Testis (tissue), 2 donors: ENCODE measurements at regions not wholly inside any gene's neighbourhood (a gene's known extent, or its start where the extent isn't known, plus 50 kb on each side); places are given as distances from the start of the nearest gene placed in this dataset.

Experiments
- POLR2A ChIP-seq: fragments of 450-650 bp; IDR thresholded peaks from one replicate; pipeline ENCODE4 v1.6.1; 2017; ENCODE audit warnings: antibody characterized with exemption, mild to moderate bottlenecking, moderate library complexity
- TF ChIP-seq, protein P1 (sequence below), 3 experiments: fragments of 450-650 bp in 2 of 3; fragments of 200-600 bp in 1 of 3; sonication (generic) in 1 of 3; IDR thresholded peaks; one replicate each; pipeline ENCODE4 v1.5.1; 2016 to 2019; ENCODE audit warnings: antibody characterized with exemption in 3 of 3, mild to moderate bottlenecking in 2 of 3, moderate library complexity in 1 of 3

DNA sequence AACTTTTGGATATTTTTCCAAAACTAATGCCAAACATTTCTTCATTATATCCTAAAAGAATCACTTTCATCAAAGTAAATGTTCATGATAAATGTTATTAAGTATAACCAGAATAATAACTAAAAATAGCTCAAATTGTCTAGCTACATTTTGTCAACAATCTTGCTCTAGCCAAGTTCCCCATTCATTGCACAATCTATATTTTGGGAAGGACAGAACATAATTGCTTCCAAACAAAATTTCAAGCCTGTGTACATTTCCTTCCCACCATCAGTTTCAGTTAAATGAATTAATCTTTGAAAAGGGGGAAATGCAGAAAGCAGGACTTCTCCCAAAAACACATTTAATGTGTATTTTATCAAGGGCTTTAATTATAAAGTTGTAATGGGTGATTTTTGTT, 98.0 kb upstream of the PLEKHG7 start:
- TF ChIP-seq, protein P1, sequence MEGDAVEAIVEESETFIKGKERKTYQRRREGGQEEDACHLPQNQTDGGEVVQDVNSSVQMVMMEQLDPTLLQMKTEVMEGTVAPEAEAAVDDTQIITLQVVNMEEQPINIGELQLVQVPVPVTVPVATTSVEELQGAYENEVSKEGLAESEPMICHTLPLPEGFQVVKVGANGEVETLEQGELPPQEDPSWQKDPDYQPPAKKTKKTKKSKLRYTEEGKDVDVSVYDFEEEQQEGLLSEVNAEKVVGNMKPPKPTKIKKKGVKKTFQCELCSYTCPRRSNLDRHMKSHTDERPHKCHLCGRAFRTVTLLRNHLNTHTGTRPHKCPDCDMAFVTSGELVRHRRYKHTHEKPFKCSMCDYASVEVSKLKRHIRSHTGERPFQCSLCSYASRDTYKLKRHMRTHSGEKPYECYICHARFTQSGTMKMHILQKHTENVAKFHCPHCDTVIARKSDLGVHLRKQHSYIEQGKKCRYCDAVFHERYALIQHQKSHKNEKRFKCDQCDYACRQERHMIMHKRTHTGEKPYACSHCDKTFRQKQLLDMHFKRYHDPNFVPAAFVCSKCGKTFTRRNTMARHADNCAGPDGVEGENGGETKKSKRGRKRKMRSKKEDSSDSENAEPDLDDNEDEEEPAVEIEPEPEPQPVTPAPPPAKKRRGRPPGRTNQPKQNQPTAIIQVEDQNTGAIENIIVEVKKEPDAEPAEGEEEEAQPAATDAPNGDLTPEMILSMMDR (IDR thresholded peaks at IDR 0.05), result no peak
- TF ChIP-seq POLR2A, result no peak
